K562 (cell line): ENCODE measurements at regions not wholly inside any gene's neighbourhood (a gene's known extent, or its start where the extent isn't known, plus 50 kb on each side); places are given as distances from the start of the nearest gene placed in this dataset.

ENCODE experiments used
- ATAC-seq: fragments of 200-7000 bp; cut with Tn5 transposase; 3 replicates; pipeline ENCODE4 v1.9.1; 2020; ENCODE audit warnings: moderate library complexity
- BruUV-seq: library from RNA; stranded (reverse); fragments of 400-500 nt; replicated peaks from 2 replicates; lab custom pipeline; 2021; lab: Mats Ljungman, UMichigan
- CTCF ChIA-PET: fragments of 300-600 bp; formaldehyde crosslinking; extraction: SDS; loops from one replicate; lab custom pipeline; 2021; ENCODE audit warnings: low intra/inter-chr PET ratio; lab: Yijun Ruan, JAX
- POLR2A ChIA-PET: fragments of 300-600, 350-650 bp; sonication (Branson Sonifier 250); formaldehyde crosslinking; extraction: SDS; loops from one replicate; lab custom pipeline; 2021; ENCODE audit warnings: antibody characterized with exemption, inconsistent platforms; lab: Yijun Ruan, JAX
- DNase-seq, 4 experiments: peaks; one replicate each; pipeline versions ENCODE4 v3.0.0 to v3.0.0-alpha.2; 2011 to 2018; ENCODE audit warnings: low spot score in 3 of 4, mixed read lengths in 3 of 4; ENCODE audit errors: extremely low read depth in 1 of 4
- FAIRE-seq: peaks from 2 replicates; lab custom pipeline; 2011; peaks lifted over from hg19 to GRCh38; lab: Jason Lieb, UNC
- H2AFZ ChIP-seq: 2 replicates; pipeline ENCODE4 v1.6.0; 2011; ENCODE audit warnings: low read depth, low read length, control low read depth, inconsistent platforms
- H3K27ac ChIP-seq: fragments of 200-600 bp; 3 replicates; pipeline ENCODE4 v1.8.0; 2011; ENCODE audit warnings: low read depth, mild to moderate bottlenecking, control low read depth, inconsistent platforms, low read length, moderate library complexity, mixed read lengths; ENCODE audit errors: extremely low read depth
- H3K27me3 ChIP-seq, 2 experiments: fragments of 300-600 bp in 1 of 2; 2 replicates in 1 of 2; 3 replicates in 1 of 2; pipeline versions ENCODE4 v1.6.0 to v1.8.0; 2011; ENCODE audit warnings: inconsistent platforms in 2 of 2, low read length in 2 of 2, mild to moderate bottlenecking in 1 of 2, mixed read lengths in 1 of 2, moderate library complexity in 1 of 2; ENCODE audit not compliant: control insufficient read depth in 2 of 2, insufficient read depth in 2 of 2
- H3K36me3 ChIP-seq: fragments of 300-600 bp; 3 replicates; pipeline ENCODE4 v1.8.0; 2011; ENCODE audit warnings: mild to moderate bottlenecking, low read length, inconsistent platforms; ENCODE audit not compliant: control insufficient read depth, insufficient read depth
- H3K4me1 ChIP-seq, 2 experiments: fragments of 200-600 bp in 1 of 2; replicated peaks in 1 of 2; 2 replicates in 1 of 2; 3 replicates in 1 of 2; pipeline versions ENCODE4 v1.5.1 to v1.8.0; 2011; ENCODE audit warnings: inconsistent platforms in 2 of 2, low read length in 2 of 2, mild to moderate bottlenecking in 1 of 2, mixed read lengths in 1 of 2, moderate library complexity in 1 of 2; ENCODE audit not compliant: control insufficient read depth in 2 of 2, insufficient read depth in 2 of 2
- H3K4me2 ChIP-seq: 2 replicates; pipeline ENCODE4 v1.6.1; 2011; ENCODE audit warnings: low read length, control low read depth, inconsistent platforms, mixed read lengths; ENCODE audit not compliant: insufficient read depth
- H3K4me3 ChIP-seq: fragments of 200-600 bp; sonication (generic), shearing (Covaris generic); 2 replicates; pipeline ENCODE4 v1.5.1; 2016; ENCODE audit warnings: control low read depth, inconsistent platforms
- H3K79me2 ChIP-seq: fragments of 200-600 bp; 3 replicates; pipeline ENCODE4 v1.8.0; 2011; ENCODE audit warnings: low read length, inconsistent platforms; ENCODE audit not compliant: control insufficient read depth, insufficient read depth
- H3K9ac ChIP-seq, 2 experiments: 2 replicates each; pipeline versions ENCODE4 v1.6.0 to v1.6.1; 2011; ENCODE audit warnings: low read depth in 2 of 2, low read length in 2 of 2, control low read depth in 1 of 2, inconsistent platforms in 1 of 2, mild to moderate bottlenecking in 1 of 2, mixed read lengths in 1 of 2; ENCODE audit not compliant: insufficient read depth in 1 of 2
- H3K9me1 ChIP-seq: one replicate; pipeline ENCODE4 v1.6.0; 2011; ENCODE audit warnings: inconsistent platforms, mild to moderate bottlenecking, low read length, moderate library complexity; ENCODE audit not compliant: control insufficient read depth, insufficient read depth
- H3K9me3 ChIP-seq: replicated peaks from 2 replicates; pipeline ENCODE4 v1.5.1; 2011; ENCODE audit warnings: low read depth, low read length, inconsistent platforms; ENCODE audit not compliant: control insufficient read depth, insufficient read depth
- H4K20me1 ChIP-seq: replicated peaks from 2 replicates; pipeline ENCODE4 v1.6.1; 2011; ENCODE audit warnings: low read length, inconsistent platforms, mixed read lengths; ENCODE audit not compliant: control insufficient read depth, insufficient read depth
- CHD2 ChIP-seq: IDR thresholded peaks from 2 replicates; pipeline ENCODE4 v1.6.1; 2011; ENCODE audit warnings: low read depth, low read length
- CSDE1 ChIP-seq, 2 experiments: fragments of 450-650 bp; IDR thresholded peaks; 2 replicates each; pipeline ENCODE4 v1.6.1; 2016; ENCODE audit warnings: mild to moderate bottlenecking in 1 of 2
- KDM1A ChIP-seq, 2 experiments: fragments of 450-650 bp; IDR thresholded peaks; 2 replicates each; pipeline ENCODE4 v1.6.1; 2016; ENCODE audit warnings: mild to moderate bottlenecking in 2 of 2
- KDM5B ChIP-seq: fragments of 200-600 bp; sonication (generic); IDR thresholded peaks from 2 replicates; pipeline ENCODE4 v1.6.1; 2012; ENCODE audit warnings: low read depth, mild to moderate bottlenecking, moderate library complexity, low read length, control low read depth, inconsistent platforms; ENCODE audit not compliant: insufficient replicate concordance
- RBBP5 ChIP-seq: fragments of 200-600 bp; sonication (generic); IDR thresholded peaks from 2 replicates; pipeline ENCODE4 v1.6.1; 2012; ENCODE audit warnings: borderline replicate concordance, mild to moderate bottlenecking, low read length, control low read depth, inconsistent platforms; ENCODE audit not compliant: insufficient read depth, poor library complexity, severe bottlenecking
- TOE1 ChIP-seq, 2 experiments: fragments of 450-650 bp in 1 of 2; sonication (generic) in 1 of 2; formaldehyde crosslinking in 1 of 2; IDR thresholded peaks; 2 replicates each; pipeline versions ENCODE4 v1.7.1 to v1.8.0; 2016 to 2022; ENCODE audit warnings: borderline replicate concordance in 2 of 2, mild to moderate bottlenecking in 2 of 2, antibody characterized with exemption in 1 of 2, inconsistent platforms in 1 of 2, low read depth in 1 of 2, missing genetic modification reagents in 1 of 2, moderate library complexity in 1 of 2
- WHSC1 ChIP-seq: IDR thresholded peaks from one replicate; pipeline ENCODE4 v1.6.1; 2012; ENCODE audit warnings: low read length, control low read depth, inconsistent platforms
- ZBED1 ChIP-seq: IDR thresholded peaks from 2 replicates; pipeline ENCODE4 v1.6.1; 2014
- ZNF668 ChIP-seq: fragments of 250-450 bp; sonication (Bioruptor Pico); IDR thresholded peaks from 2 replicates; pipeline ENCODE4 v1.8.0; 2022; ENCODE audit warnings: mild to moderate bottlenecking, inconsistent platforms
- WGBS: fragments of 100-300 bp; shearing (Covaris generic); methylation state at CpG from one replicate; pipeline ENCODE4 v1.1.6; 2016; ENCODE audit warnings: low coverage, mixed read lengths; ENCODE audit not compliant: insufficient coverage; ENCODE audit errors: missing lambda C conversion rate; 5-methylcytosine and 5-hydroxymethylcytosine counted together
- in situ Hi-C: fragments of 300-500 bp; cut with MboI; formaldehyde crosslinking; loops from 4 replicates; pipeline ENCODE4 v1.15.0; 2018; ENCODE audit warnings: inconsistent platforms, mixed read lengths
- intact Hi-C: fragments of 100-400 bp; cut with micrococcal nuclease; formaldehyde crosslinking; loops from 2 replicates; pipeline ENCODE4 v1.14.2; 2022

GRCh38 chr7:83849131-83849530 is 200.2 kb upstream of the SEMA3E start (continued):
- TF ChIP-seq WHSC1, result no peak
- TF ChIP-seq KDM1A (IDR thresholded peaks at IDR 0.05), result no peak

- no TSS peak for BruUV-seq
- intact Hi-C loops (no loop called here), in situ Hi-C loops (no loop called here)
- CTCF ChIA-PET, result no interaction called here
- H3K4me1 ChIP-seq, result no peaks in the 10 kb centered on the region
- no peak overlapping the region for H3K4me2 ChIP-seq
- WGBS, result 1% methylated on average over 6 of the region's 6 CpGs
- TF ChIP-seq CHD2 (no peak), CSDE1 (IDR thresholded peaks at IDR 0.05) (no peak), ZNF668 (CRISPR knock-in tag) (no peak), KDM5B (no peak), RBBP5 (no peak), TOE1 (IDR thresholded peaks at IDR 0.05; ENCODE audit: borderline replicate concordance) (no peak), TOE1 (CRISPR knock-in tag; IDR thresholded peaks at IDR 0.05; ENCODE audit: borderline replicate concordance, low read depth) (no peak), ZBED1 (no peak)
- peaks cover 2% of the 10 kb centered on the region; the same call in 1 of the 2 replicates for H3K9me3 ChIP-seq
- FAIRE-seq, result no peak
- no peaks in the 10 kb centered on the region for H3K9me1 ChIP-seq
- H2AFZ ChIP-seq, result no peak overlapping the region
- POLR2A ChIA-PET, result no interaction called here
- no peak for DNase-seq
- no peaks in the 10 kb centered on the region for H3K36me3 ChIP-seq
- H3K4me3 ChIP-seq, result no peak overlapping the region
- H3K9ac ChIP-seq, result no peak overlapping the region
- H3K79me2 ChIP-seq, result no peaks in the 10 kb centered on the region
- ATAC-seq, result no peak
- H3K27ac ChIP-seq, result no peak overlapping the region
- no peaks in the 10 kb centered on the region for H4K20me1 ChIP-seq
- no peaks in the 10 kb centered on the region for H3K27me3 ChIP-seq
Measured at GRCh38 chr7:83842894-83843293, 194.0 kb upstream of the SEMA3E start.
